GM19324 (cell line): ENCODE measurements at regions not wholly inside any gene's neighbourhood (a gene's known extent, or its start where the extent isn't known, plus 50 kb on each side); places are given as distances from the start of the nearest gene placed in this dataset.

Source experiments
- ATAC-seq: cut with Tn5 transposase; IDR thresholded peaks from one replicate; pipeline ENCODE4 v1.9.1; 2021; ENCODE audit warnings: mild to moderate bottlenecking, moderate library complexity; ENCODE audit not compliant: unreplicated experiment, low FRiP score

DNA sequence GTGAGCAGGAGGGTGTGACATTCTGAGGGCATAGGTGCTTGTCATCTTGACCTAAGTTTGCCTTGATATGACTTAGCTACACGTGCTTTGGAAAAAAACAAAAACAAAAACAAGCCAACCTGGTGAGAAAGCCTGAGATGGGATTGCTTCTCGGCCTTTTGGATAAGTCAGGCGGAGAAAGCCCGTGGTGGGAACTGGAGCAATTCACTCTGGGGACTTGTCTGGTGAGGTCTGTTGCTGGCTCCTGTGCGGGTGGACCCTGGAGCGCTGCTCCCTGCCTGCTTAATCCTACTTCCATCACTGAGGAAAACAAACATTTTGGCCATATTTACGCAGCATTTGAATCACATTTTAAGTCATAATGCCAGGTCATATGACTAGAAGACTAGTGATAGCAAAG, 100.3 kb downstream of the SNX19 start:
- ATAC-seq: no peak

GRCh38 chr11:130816546-130817329, 99.5 kb downstream of the SNX19 start:
- no peak for ATAC-seq

DNA sequence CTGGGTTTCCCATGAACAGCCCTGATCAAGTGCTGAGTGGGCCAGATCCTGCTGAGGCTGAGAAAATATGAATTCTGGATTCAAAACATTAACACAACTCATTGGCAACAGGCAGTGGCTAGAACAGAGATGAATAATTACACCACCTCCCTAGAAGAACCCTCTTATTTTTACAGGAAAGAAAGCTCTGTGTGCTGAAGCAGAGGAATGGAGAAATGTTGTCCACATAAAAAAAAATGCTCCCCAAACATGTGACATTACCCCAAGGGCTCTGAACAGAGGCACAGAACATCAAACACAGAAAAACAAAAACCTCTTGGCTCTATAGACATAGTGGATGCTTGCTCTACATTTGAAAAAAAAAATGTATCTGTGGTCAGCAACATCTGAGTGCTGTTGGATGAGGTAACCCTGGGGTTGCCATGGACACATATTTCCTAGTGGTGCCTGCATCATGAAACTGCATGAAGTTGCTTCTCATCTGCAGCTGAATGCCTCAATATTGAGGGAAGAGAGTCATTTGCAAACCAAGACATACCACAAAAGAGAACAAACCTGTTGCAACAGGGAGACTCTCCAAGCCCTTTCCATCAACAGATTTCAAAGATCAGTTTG, 98.8 kb downstream of the SNX19 start:
- no peak for ATAC-seq

DNA sequence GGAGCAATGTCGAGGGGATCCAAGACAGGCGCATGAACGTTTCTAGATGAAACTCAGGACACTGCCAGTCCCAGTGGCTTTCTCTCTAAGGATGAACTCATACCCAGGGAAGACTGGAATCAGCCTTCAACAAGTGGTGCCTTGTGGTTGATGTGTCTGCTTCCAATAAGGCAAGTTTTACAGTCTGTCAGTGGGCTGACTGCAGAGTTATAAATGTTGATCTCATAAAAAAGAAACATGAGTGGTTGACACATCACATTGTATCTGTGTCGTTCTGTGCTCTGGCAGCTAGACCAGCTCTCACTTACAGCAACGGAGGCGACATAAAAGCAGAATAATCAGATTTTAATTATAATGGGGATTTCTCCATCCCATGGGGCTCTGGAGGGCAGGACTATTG, 96.7 kb downstream of the SNX19 start:
- no peak for ATAC-seq
